GM18867 (cell line): ENCODE measurements at regions not wholly inside any gene's neighbourhood (a gene's known extent, or its start where the extent isn't known, plus 50 kb on each side); places are given as distances from the start of the nearest gene placed in this dataset.
A peak's percentile ranks its signal among the peaks of the same experiment; 100 is the strongest.

ENCODE experiments used
- ATAC-seq: cut with Tn5 transposase; IDR thresholded peaks from one replicate; pipeline ENCODE4 v1.9.1; 2021; ENCODE audit warnings: mild to moderate bottlenecking, moderate library complexity; ENCODE audit not compliant: unreplicated experiment

- no peak for ATAC-seq
Observed at GRCh38 chr2:230640540-230641011, 72.1 kb upstream of the CAB39 start.

- no peak for ATAC-seq
Observed at GRCh38 chr2:230642966-230643365, 69.7 kb upstream of the CAB39 start.

GRCh38 chr2:230643576-230644291, 68.9 kb upstream of the CAB39 start:
- ATAC-seq: peak; percentile 84

DNA sequence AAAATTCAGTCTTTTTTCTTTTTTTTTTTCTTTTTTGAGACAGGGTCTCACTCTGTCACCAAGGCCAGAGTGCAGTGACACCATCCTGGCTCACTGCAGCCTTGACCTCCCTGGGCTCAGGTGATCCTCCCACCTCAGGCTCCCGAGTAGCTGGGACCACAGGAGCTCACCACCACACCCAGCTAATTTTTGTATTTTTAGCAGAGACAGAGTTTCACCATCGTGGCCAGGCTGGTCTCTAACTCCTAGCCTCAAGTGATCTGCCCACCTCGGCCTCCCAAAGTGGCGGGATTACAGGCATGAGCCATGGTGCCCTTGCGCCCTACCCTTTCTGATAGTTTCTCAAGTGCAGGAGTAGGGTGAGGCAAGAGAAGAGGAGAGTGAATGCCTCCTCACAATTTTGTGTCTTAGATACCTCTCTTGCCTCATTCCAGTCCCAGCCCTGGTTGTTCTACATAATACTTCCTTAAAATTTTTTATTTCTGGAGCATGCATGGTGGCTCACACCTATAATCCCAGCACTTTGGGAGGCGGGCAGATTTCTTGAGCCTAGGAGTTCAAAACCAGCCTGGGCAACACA, 68.2 kb upstream of the CAB39 start:
- no peak for ATAC-seq

GRCh38 chr2:230648356-230648755, 64.3 kb upstream of the CAB39 start:
- no peak for ATAC-seq

DNA sequence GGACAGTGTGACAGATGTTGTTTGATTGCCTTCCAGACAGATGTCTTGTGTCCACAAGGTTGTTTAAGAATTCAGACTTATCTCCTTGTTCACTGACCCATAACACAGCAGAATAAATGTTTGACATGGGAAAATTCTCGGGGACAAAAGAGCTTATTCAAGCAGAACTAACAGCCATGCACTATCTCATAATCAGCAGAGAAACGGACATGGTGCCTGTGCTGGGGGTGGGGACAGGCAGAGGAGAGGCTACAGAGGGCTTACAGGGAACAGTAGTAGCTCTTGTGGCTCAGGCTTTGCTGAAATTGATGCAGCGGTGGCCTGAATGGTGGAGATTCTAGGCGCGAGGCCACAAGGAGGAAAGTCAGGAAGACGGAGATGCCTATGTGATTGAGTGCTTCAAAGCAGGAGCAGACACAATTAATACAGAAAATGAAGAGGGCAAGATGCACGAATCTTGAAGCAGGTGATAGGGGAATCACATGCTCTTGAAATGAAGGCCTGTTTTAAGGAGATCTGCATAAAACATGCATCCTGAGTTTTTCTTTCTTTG, 62.0 kb upstream of the CAB39 start:
- no peak for ATAC-seq

- no peak for ATAC-seq
Observed at GRCh38 chr2:230654057-230654456, 58.6 kb upstream of the CAB39 start.

GRCh38 chr2:230657462-230657861, 55.2 kb upstream of the CAB39 start:
- ATAC-seq: no peak

DNA sequence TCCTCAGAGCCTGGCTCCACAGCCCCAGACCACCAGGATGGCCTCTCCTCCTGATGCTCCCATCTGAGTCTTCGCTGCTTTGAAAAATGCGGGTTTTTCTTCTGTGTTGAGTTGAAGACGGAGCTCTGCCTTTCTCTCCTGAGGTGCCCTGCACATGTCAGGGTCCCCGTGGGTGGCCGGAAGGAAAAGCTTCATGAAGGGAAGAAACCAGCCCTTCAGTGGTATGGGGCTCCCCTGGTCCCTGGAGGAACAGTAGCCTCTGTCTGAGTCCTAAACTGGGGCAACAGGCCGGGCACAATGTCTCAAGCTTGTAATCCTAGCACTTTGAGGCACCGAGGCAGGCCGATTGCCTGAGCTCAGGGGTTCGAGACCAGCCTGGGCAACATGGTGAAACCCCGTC, 54.7 kb upstream of the CAB39 start:
- ATAC-seq: no peak

GRCh38 chr2:230658577-230658876, 54.1 kb upstream of the CAB39 start:
- no peak for ATAC-seq

GRCh38 chr2:230658877-230659652, 53.6 kb upstream of the CAB39 start:
- ATAC-seq: peak; percentile 37

DNA sequence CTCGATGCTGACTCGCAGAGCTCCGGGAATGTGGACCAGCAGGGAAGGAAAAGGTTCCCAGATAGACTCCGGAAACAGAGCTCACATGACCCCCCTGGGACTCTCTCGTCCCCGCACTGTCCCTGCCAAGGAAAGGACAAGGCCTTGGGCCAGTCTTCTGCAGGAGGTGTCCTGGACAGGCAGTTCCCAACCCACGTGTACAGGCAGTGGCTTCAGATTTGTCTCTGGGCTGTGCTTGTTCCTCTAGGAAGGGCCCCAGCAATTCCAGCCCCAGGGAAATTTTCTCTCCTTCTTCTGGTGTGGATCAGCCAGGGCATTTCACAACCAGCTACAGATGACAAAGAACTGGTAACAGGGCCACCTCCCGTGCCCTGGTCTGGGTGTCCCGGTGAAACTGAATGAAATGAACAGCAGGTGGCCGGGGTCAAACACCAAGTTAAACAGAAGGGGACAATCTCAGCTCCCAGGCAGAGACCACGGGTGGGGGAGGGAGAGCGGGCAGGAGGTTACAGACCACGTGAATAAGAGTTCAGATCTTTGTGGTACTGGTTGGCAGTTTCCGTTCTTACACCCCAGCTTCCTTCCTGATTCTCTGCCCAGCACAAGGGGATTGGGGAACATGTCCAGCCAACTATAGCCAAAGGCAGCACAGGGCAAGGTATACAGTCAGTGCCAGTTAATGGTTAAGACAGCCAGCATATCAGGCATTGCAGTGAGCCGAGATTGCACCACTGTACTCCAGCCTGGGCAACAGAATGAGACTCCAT, 52.2 kb upstream of the CAB39 start:
- no peak for ATAC-seq

GRCh38 chr2:230661072-230661957, 51.3 kb upstream of the CAB39 start:
- peak; percentile 43 for ATAC-seq
